Mesendoderm (in vitro differentiated cells): ENCODE measurements at regions not wholly inside any gene's neighbourhood (a gene's known extent, or its start where the extent isn't known, plus 50 kb on each side); places are given as distances from the start of the nearest gene placed in this dataset.
"Not testable (repeated sequence)": the region's sequence is repeated elsewhere in the genome, so short reads cannot be mapped to it uniquely, and the experiment has no call there.

Experiments used
- DNase-seq: peaks from one replicate; pipeline ENCODE4 v3.0.0; 2013
- H2AK5ac ChIP-seq: 2 replicates; pipeline ENCODE4 v1.6.1; 2013; ENCODE audit warnings: low read length, inconsistent platforms
- H2BK120ac ChIP-seq: 2 replicates; pipeline ENCODE4 v1.6.1; 2013; ENCODE audit warnings: low read depth, mild to moderate bottlenecking, low read length, moderate library complexity, mixed read lengths
- H2BK15ac ChIP-seq: replicated peaks from 2 replicates; pipeline ENCODE4 v1.6.1; 2013; ENCODE audit warnings: low read depth, mild to moderate bottlenecking, moderate library complexity
- H2BK5ac ChIP-seq: 2 replicates; pipeline ENCODE4 v1.6.1; 2013; ENCODE audit warnings: low read length, inconsistent platforms
- H3K18ac ChIP-seq: 2 replicates; pipeline ENCODE4 v1.6.1; 2013; ENCODE audit warnings: mild to moderate bottlenecking, low read length, mixed read lengths
- H3K23ac ChIP-seq: one replicate; pipeline ENCODE4 v1.6.1; 2013; ENCODE audit warnings: low read length
- H3K27ac ChIP-seq: 2 replicates; pipeline ENCODE4 v1.5.1; 2013; ENCODE audit warnings: low read depth, mild to moderate bottlenecking, inconsistent platforms, low read length, moderate library complexity
- H3K27me3 ChIP-seq: 2 replicates; pipeline ENCODE4 v1.6.1; 2013; ENCODE audit warnings: low read length, control low read depth, mild to moderate bottlenecking, inconsistent platforms; ENCODE audit not compliant: insufficient read depth, poor library complexity
- H3K36me3 ChIP-seq: 2 replicates; pipeline ENCODE4 v1.6.1; 2013; ENCODE audit warnings: low read length, inconsistent platforms; ENCODE audit not compliant: control insufficient read depth, insufficient read depth
- H3K4ac ChIP-seq: one replicate; pipeline ENCODE4 v1.6.1; 2013; ENCODE audit warnings: low read depth, mild to moderate bottlenecking, low read length, moderate library complexity
- H3K4me1 ChIP-seq: 2 replicates; pipeline ENCODE4 v1.6.1; 2013; ENCODE audit warnings: low read depth, low read length, inconsistent platforms; ENCODE audit not compliant: control insufficient read depth
- H3K4me2 ChIP-seq: 2 replicates; pipeline ENCODE4 v1.6.1; 2013; ENCODE audit warnings: low read length
- H3K4me3 ChIP-seq: 2 replicates; pipeline ENCODE4 v1.5.1; 2013; ENCODE audit warnings: mild to moderate bottlenecking, low read length
- H3K56ac ChIP-seq: one replicate; pipeline ENCODE4 v1.6.1; 2013; ENCODE audit warnings: low read length
- H3K79me1 ChIP-seq: 2 replicates; pipeline ENCODE4 v1.6.1; 2013; ENCODE audit warnings: low read length, inconsistent platforms
- H3K79me2 ChIP-seq: 2 replicates; pipeline ENCODE4 v1.6.1; 2013; ENCODE audit warnings: mild to moderate bottlenecking, low read length; ENCODE audit not compliant: control insufficient read depth, insufficient read depth
- H3K9ac ChIP-seq: 2 replicates; pipeline ENCODE4 v1.6.1; 2013; ENCODE audit warnings: low read length, inconsistent platforms
- H4K5ac ChIP-seq: one replicate; pipeline ENCODE4 v1.6.1; 2013; ENCODE audit warnings: low read length
- H4K8ac ChIP-seq: one replicate; pipeline ENCODE4 v1.6.1; 2013; ENCODE audit warnings: low read depth, mild to moderate bottlenecking, control low read depth, low read length, moderate library complexity
- WGBS: extraction: QIAGEN DNeasy Blood & Tissue Kit; methylation state at CpG from one replicate; pipeline ENCODE4 v1.1.7; 2013; ENCODE audit warnings: low lambda C conversion rate, missing lambda C conversion rate; ENCODE audit not compliant: insufficient coverage; ENCODE audit errors: extremely low coverage; 5-methylcytosine and 5-hydroxymethylcytosine counted together

DNA sequence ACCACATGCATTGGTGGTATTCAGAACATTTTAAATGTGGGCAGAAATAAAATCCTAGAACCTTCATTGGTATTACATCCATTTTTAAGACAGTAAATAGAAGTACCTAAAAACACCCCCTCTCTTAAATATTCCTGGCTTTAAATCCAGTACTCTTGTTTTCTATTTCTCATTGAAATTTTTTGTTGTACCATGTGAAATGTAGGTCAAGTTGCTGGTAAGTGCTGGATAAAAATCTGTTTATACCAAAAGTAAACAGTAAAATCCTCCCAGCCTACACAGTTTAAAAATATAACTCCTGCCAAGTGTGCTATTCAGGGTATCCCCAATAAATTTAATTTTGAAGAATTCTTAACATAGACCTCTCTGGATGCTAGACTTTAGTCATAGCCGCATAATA is 75.0 kb upstream of the FST start:
- Histone ChIP-seq H3K23ac (no peak overlapping the region), H2BK5ac (no peak overlapping the region), H3K36me3 (no peaks in the 10 kb centered on the region), H2BK120ac (no peak overlapping the region), H3K56ac (no peak overlapping the region), H4K5ac (no peak overlapping the region), H3K4me3 (no peak overlapping the region), H3K4me1 (no peaks in the 10 kb centered on the region), H3K27me3 (no peaks in the 10 kb centered on the region), H3K9ac (no peak overlapping the region), H2BK15ac (no peak overlapping the region), H3K79me2 (no peaks in the 10 kb centered on the region), H3K4ac (no peak overlapping the region), H2AK5ac (no peak overlapping the region), H3K79me1 (no peaks in the 10 kb centered on the region), H4K8ac (no peak overlapping the region), H3K27ac (no peak overlapping the region), H3K18ac (no peak overlapping the region), H3K4me2 (no peak overlapping the region)
- no CpG with 5 or more reads among the region's 1 CpG for WGBS
- no peak for DNase-seq

DNA sequence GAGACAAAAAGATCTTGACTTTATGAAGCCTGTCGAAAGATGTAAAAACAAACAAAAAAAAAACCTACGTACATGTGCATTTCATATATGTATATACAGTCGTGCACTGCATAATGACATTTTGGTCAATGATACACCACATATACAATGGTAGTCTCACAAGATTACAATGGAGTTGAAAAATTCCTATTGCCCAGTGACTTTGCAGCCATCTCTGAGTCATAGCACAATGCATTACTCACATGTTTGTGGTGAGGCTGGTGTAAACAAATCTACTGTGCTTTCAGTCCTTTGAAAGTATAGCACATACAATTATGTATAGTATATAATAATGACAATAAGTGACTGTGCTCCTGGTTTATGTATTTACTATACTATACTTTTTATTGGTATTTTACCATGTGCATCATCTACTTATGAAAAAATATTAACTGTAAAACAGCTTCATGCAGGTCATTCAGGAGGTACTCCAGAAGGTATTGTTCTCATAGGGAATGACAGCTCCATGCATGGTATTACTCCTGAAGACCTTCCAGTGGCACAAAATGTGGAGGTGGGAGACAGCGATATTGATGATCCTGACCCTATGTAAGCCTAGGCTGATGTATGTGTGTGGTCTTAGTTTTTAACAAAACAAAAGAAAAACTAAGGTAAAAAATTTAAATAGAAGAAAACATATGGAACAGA is 73.7 kb upstream of the FST start:
- Histone ChIP-seq H3K27me3 (no peaks in the 10 kb centered on the region), H2AK5ac (no peak overlapping the region), H3K56ac (no peak overlapping the region), H3K23ac (no peak overlapping the region), H3K27ac (no peak overlapping the region), H3K4me1 (no peaks in the 10 kb centered on the region), H2BK120ac (no peak overlapping the region), H3K4me2 (no peak overlapping the region), H3K9ac (no peak overlapping the region), H3K79me1 (no peaks in the 10 kb centered on the region), H3K79me2 (no peaks in the 10 kb centered on the region), H2BK15ac (no peak overlapping the region), H3K18ac (no peak overlapping the region), H3K4ac (no peak overlapping the region), H4K5ac (no peak overlapping the region), H3K36me3 (no peaks in the 10 kb centered on the region), H3K4me3 (no peak overlapping the region), H2BK5ac (no peak overlapping the region), H4K8ac (no peak overlapping the region)
- no peak for DNase-seq
- no CpG with 5 or more reads among the region's 4 CpGs for WGBS

DNA sequence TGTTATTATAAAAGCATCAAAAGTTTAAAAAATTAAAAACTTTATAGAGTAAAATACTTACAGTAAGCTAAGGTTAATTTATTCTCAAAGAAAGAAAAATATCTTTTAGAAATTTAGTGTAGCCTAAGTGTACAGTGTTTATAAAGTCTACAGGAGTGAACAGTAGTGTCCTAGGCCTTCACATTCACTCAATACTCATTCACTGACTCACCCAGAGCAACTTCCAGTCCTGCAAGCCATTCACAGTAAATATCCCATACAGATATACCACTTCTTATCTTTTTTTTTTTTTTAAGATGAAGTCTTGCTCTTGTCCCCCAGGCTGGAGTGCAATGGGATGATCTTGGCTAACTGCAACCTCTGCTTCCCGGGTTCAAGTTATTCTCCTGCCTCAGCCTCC is 73.1 kb upstream of the FST start:
- H2BK120ac ChIP-seq = no peak overlapping the region
- H4K5ac ChIP-seq = no peak overlapping the region
- no peaks in the 10 kb centered on the region for H3K4me1 ChIP-seq
- no peak overlapping the region for H3K27ac ChIP-seq
- no peaks in the 10 kb centered on the region for H3K36me3 ChIP-seq
- H3K4me2 ChIP-seq = no peak overlapping the region
- no peak overlapping the region for H3K23ac ChIP-seq
- H4K8ac ChIP-seq = no peak overlapping the region
- H2BK15ac ChIP-seq = no peak overlapping the region
- H3K79me2 ChIP-seq = no peaks in the 10 kb centered on the region
- H3K18ac ChIP-seq = no peak overlapping the region
- no peak overlapping the region for H3K4ac ChIP-seq
- no CpG with 5 or more reads among the region's 1 CpG for WGBS
- H2BK5ac ChIP-seq = no peak overlapping the region
- no peak overlapping the region for H3K56ac ChIP-seq
- no peak overlapping the region for H3K9ac ChIP-seq
- H3K27me3 ChIP-seq = no peaks in the 10 kb centered on the region
- no peaks in the 10 kb centered on the region for H3K79me1 ChIP-seq
- no peak overlapping the region for H2AK5ac ChIP-seq
- no peak overlapping the region for H3K4me3 ChIP-seq
- no peak for DNase-seq

DNA sequence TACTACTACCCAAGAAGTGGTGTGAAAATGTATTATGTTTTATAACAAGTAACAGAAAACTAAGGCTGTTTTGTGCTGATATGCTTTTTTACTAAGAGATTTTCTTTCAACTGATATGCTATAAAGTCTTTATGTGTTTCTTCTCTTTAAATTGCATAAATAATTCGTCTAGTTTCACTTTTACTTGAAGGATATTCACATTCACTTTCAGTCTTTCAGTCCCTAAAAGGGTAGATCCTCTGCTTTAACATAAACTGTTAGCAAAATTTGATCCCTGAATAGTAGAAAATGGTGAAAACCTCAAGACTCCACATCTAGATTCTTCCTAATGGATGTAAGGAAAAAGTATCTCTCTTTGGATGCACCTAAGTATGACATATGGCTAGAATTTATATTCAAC is 69.0 kb upstream of the FST start:
- Histone ChIP-seq H2BK120ac (no peak overlapping the region), H3K4me2 (no peak overlapping the region), H3K27me3 (no peaks in the 10 kb centered on the region), H3K4me1 (no peaks in the 10 kb centered on the region), H2BK5ac (no peak overlapping the region), H3K79me2 (no peaks in the 10 kb centered on the region), H2AK5ac (no peak overlapping the region), H3K9ac (no peak overlapping the region), H4K5ac (no peak overlapping the region), H3K27ac (no peak overlapping the region), H2BK15ac (no peak overlapping the region), H3K4ac (no peak overlapping the region), H3K4me3 (no peak overlapping the region), H4K8ac (no peak overlapping the region), H3K56ac (no peak overlapping the region), H3K36me3 (no peaks in the 10 kb centered on the region), H3K23ac (no peak overlapping the region), H3K79me1 (no peaks in the 10 kb centered on the region), H3K18ac (no peak overlapping the region)
- no peak for DNase-seq
- WGBS = no CpG with 5 or more reads among the region's 1 CpG

DNA sequence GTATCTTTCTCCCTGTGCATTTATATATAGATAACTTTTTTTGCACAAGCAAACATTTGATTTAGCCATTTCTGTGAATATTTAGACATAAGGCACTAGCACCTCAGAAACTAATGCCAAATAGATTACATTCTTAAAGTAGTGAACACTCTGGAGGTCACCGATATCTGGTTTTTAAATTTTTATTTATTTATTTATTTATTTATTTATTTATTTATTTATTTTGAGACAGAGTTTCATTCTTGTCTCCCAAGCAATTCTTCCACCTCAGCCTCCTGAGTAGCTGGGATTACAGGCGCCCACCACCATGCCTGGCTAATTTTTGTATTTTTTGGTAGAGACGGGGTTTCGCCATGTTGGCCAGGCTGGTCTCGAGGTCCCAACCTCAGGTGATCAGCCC is 67.9 kb upstream of the FST start:
- H2BK120ac ChIP-seq, H3K56ac ChIP-seq, H3K4me3 ChIP-seq, H2BK15ac ChIP-seq, H3K36me3 ChIP-seq, H4K5ac ChIP-seq, H3K4me1 ChIP-seq, H3K79me2 ChIP-seq, H3K18ac ChIP-seq, H2BK5ac ChIP-seq, H4K8ac ChIP-seq, H3K4me2 ChIP-seq, DNase-seq, H3K27me3 ChIP-seq, H3K23ac ChIP-seq, H3K4ac ChIP-seq, H2AK5ac ChIP-seq, H3K9ac ChIP-seq, H3K27ac ChIP-seq, H3K79me1 ChIP-seq: not testable (repeated sequence)
- WGBS = no CpG with 5 or more reads among the region's 5 CpGs

DNA sequence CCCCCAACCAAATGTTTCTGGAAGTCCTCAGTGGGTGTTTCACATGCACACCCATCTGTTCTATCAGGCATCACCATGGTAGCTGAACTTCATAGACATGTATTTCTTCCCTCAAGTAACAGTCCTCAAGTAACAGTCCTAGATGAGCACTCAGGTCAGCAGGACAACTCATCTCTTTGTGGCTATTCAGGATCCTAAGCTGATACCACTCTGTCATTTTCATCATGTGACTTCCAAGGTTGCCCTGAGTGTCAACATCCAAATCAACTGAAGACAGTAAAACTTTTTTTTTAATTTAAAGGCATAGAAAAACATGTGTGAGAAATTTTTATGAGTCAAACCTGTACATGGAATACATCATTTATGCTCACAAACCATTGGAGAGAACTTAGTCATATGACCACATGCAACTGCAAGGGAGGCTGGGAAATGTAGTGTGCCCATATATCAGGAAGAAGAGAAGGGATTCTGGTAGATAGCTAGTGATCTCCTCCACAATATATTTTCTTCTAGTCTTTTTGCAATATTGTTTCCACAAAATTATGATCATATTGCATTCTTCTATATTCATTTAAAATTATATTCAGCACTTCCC is 64.2 kb upstream of the FST start:
- no peak overlapping the region for H3K56ac ChIP-seq
- H3K4me3 ChIP-seq = no peak overlapping the region
- no peak overlapping the region for H3K18ac ChIP-seq
- no peak overlapping the region for H3K27ac ChIP-seq
- H3K4me1 ChIP-seq = no peaks in the 10 kb centered on the region
- H3K79me2 ChIP-seq = no peaks in the 10 kb centered on the region
- H3K4ac ChIP-seq = no peak overlapping the region
- no peak overlapping the region for H3K4me2 ChIP-seq
- no peak overlapping the region for H3K23ac ChIP-seq
- no peaks in the 10 kb centered on the region for H3K27me3 ChIP-seq
- no peaks in the 10 kb centered on the region for H3K36me3 ChIP-seq
- no peak overlapping the region for H2AK5ac ChIP-seq
- no peaks in the 10 kb centered on the region for H3K79me1 ChIP-seq
- H4K8ac ChIP-seq = no peak overlapping the region
- H4K5ac ChIP-seq = no peak overlapping the region
- H2BK15ac ChIP-seq = no peak overlapping the region
- no peak overlapping the region for H3K9ac ChIP-seq
- H2BK5ac ChIP-seq = no peak overlapping the region
- no peak for DNase-seq
- no peak overlapping the region for H2BK120ac ChIP-seq
